ENCODE measurements at regions not wholly inside any gene's neighbourhood (a gene's known extent, or its start where the extent isn't known, plus 50 kb on each side); places are given as distances from the start of the nearest gene placed in this dataset.

- no peak for DNase-seq
Measured at GRCh38 chr7:17242504-17242903, 55.9 kb upstream of the AHR start.

- DNase-seq = no peak
Measured at GRCh38 chr7:17244786-17245185, 53.7 kb upstream of the AHR start.

- no peak for DNase-seq
Measured at GRCh38 chr7:17247357-17247756, 51.1 kb upstream of the AHR start.

- DNase-seq = no peak
Measured at GRCh38 chr7:17248527-17248926, 49.9 kb upstream of the AHR start.

Measured in activated CD4-positive, alpha-beta T cell treated with anti-CD3 and anti-CD28 coated beads for 48 hours (primary cell).